Suprapubic skin (tissue), 4 donors: ENCODE measurements at regions not wholly inside any gene's neighbourhood (a gene's known extent, or its start where the extent isn't known, plus 50 kb on each side); places are given as distances from the start of the nearest gene placed in this dataset.

ENCODE experiments used
- DNase-seq, 2 donors: peaks; one replicate each; pipeline ENCODE4 v3.0.0-alpha.2; 2019; ENCODE audit warnings: low spot score in 2 of 2
- H3K27ac ChIP-seq: fragments of 200-600 bp; sonication (generic); one replicate; pipeline ENCODE4 v1.5.1; 2019
- H3K27me3 ChIP-seq: fragments of 200-600 bp; sonication (generic); one replicate; pipeline ENCODE4 v1.5.1; 2019
- H3K36me3 ChIP-seq: fragments of 200-600 bp; sonication (generic); one replicate; pipeline ENCODE4 v1.5.1; 2019
- H3K4me1 ChIP-seq: fragments of 200-600 bp; sonication (generic); one replicate; pipeline ENCODE4 v1.5.1; 2019
- H3K4me3 ChIP-seq: fragments of 200-600 bp; sonication (generic); one replicate; pipeline ENCODE4 v1.5.1; 2019; ENCODE audit warnings: mild to moderate bottlenecking
- H3K9me3 ChIP-seq: fragments of 200-600 bp; sonication (generic); one replicate; pipeline ENCODE4 v1.5.1; 2019
- CTCF ChIP-seq, 2 donors: fragments of 200-600 bp in 1 of 2; fragments of 450-650 bp in 1 of 2; sonication (generic) in 1 of 2; IDR thresholded peaks; one replicate each; pipeline ENCODE4 v1.5.1; 2016 to 2019; ENCODE audit warnings: antibody characterized with exemption in 2 of 2, mild to moderate bottlenecking in 1 of 2, moderate library complexity in 1 of 2
- EP300 ChIP-seq: sonication (generic); formaldehyde crosslinking; IDR thresholded peaks from one replicate; pipeline ENCODE4 v1.6.1; 2017; ENCODE audit warnings: antibody characterized with exemption
- POLR2A ChIP-seq, 2 donors: fragments of 450-650 bp; IDR thresholded peaks; one replicate each; pipeline ENCODE4 v1.6.1; 2017; ENCODE audit warnings: antibody characterized with exemption in 2 of 2, mild to moderate bottlenecking in 2 of 2, moderate library complexity in 2 of 2
- POLR2AphosphoS5 ChIP-seq, 3 donors: sonication (generic); formaldehyde crosslinking; IDR thresholded peaks; one replicate each; pipeline ENCODE4 v1.6.1; 2017; ENCODE audit warnings: antibody characterized with exemption in 3 of 3
- WGBS: methylation state at CpG from one replicate; pipeline ENCODE4 v1.1.5; 2018; 5-methylcytosine and 5-hydroxymethylcytosine counted together

GRCh38 chr1:89464008-89464407 lies 60.6 kb upstream of the LRRC8B start:
- Histone ChIP-seq H3K9me3 (no peaks in the 10 kb centered on the region), H3K4me1 (no peaks in the 10 kb centered on the region), H3K27me3 (no peaks in the 10 kb centered on the region), H3K36me3 (no peaks in the 10 kb centered on the region), H3K27ac (no peak overlapping the region), H3K4me3 (no peak overlapping the region)
- 48% methylated on average over 2 of the region's 2 CpGs for WGBS
- DNase-seq, result no peak
- TF ChIP-seq CTCF (IDR thresholded peaks at IDR 0.05) (no peak), EP300 (no peak), POLR2A (IDR thresholded peaks at IDR 0.05) (no peak), POLR2AphosphoS5 (IDR thresholded peaks at IDR 0.05) (no peak)

GRCh38 chr1:89465201-89465600 lies 59.4 kb upstream of the LRRC8B start:
- 96% methylated on average over 1 of the region's 1 CpG for WGBS
- Histone ChIP-seq H3K36me3 (no peaks in the 10 kb centered on the region), H3K27ac (no peak overlapping the region), H3K4me3 (no peak overlapping the region), H3K4me1 (no peaks in the 10 kb centered on the region), H3K27me3 (no peaks in the 10 kb centered on the region), H3K9me3 (no peaks in the 10 kb centered on the region)
- DNase-seq, result no peak
- TF ChIP-seq POLR2AphosphoS5 (IDR thresholded peaks at IDR 0.05) (no peak), EP300 (no peak), POLR2A (IDR thresholded peaks at IDR 0.05) (no peak), CTCF (IDR thresholded peaks at IDR 0.05) (no peak)

- H3K27me3 ChIP-seq, result no peaks in the 10 kb centered on the region
- no peak overlapping the region for H3K4me3 ChIP-seq
- H3K36me3 ChIP-seq, result no peaks in the 10 kb centered on the region
- no peaks in the 10 kb centered on the region for H3K4me1 ChIP-seq
- WGBS, result 69% methylated on average over 6 of the region's 6 CpGs
- no peak for DNase-seq
- H3K9me3 ChIP-seq, result no peaks in the 10 kb centered on the region
- H3K27ac ChIP-seq, result no peak overlapping the region
- no peak for TF ChIP-seq POLR2AphosphoS5 (IDR thresholded peaks at IDR 0.05)
- TF ChIP-seq POLR2A (IDR thresholded peaks at IDR 0.05), result no peak
- no peak for TF ChIP-seq EP300
- no peak for TF ChIP-seq CTCF (IDR thresholded peaks at IDR 0.05)
Measured at GRCh38 chr1:89466307-89466930, 58.2 kb upstream of the LRRC8B start.

GRCh38 chr1:89472253-89472652 lies 52.4 kb upstream of the LRRC8B start:
- no peak overlapping the region for H3K27ac ChIP-seq
- no peak overlapping the region for H3K4me3 ChIP-seq
- no peaks in the 10 kb centered on the region for H3K4me1 ChIP-seq
- no peak for TF ChIP-seq POLR2AphosphoS5 (IDR thresholded peaks at IDR 0.05)
- TF ChIP-seq EP300, result no peak
- no peak for TF ChIP-seq CTCF (IDR thresholded peaks at IDR 0.05)
- no peak for TF ChIP-seq POLR2A (IDR thresholded peaks at IDR 0.05)
- WGBS, result 90% methylated on average over 1 of the region's 1 CpG
- no peaks in the 10 kb centered on the region for H3K27me3 ChIP-seq
- no peak for DNase-seq
- no peaks in the 10 kb centered on the region for H3K36me3 ChIP-seq
- H3K9me3 ChIP-seq, result no peaks in the 10 kb centered on the region

- Histone ChIP-seq H3K4me3 (no peak overlapping the region), H3K9me3 (no peaks in the 10 kb centered on the region), H3K27ac (no peak overlapping the region), H3K27me3 (no peaks in the 10 kb centered on the region), H3K4me1 (no peaks in the 10 kb centered on the region), H3K36me3 (no peaks in the 10 kb centered on the region)
- TF ChIP-seq CTCF (IDR thresholded peaks at IDR 0.05) (no peak), POLR2AphosphoS5 (IDR thresholded peaks at IDR 0.05) (no peak), POLR2A (IDR thresholded peaks at IDR 0.05) (no peak), EP300 (no peak)
- no peak for DNase-seq
- no CpG with 5 or more reads among the region's 3 CpGs for WGBS
Measured at GRCh38 chr1:89472886-89473417, 51.7 kb upstream of the LRRC8B start.
